AG04449 (cell line): ENCODE measurements at regions not wholly inside any gene's neighbourhood (a gene's known extent, or its start where the extent isn't known, plus 50 kb on each side); places are given as distances from the start of the nearest gene placed in this dataset.

Experiments used
- CTCF ChIA-PET: fragments of 350-600 bp; formaldehyde crosslinking; extraction: SDS; loops from one replicate; lab custom pipeline; 2021; ENCODE audit warnings: antibody characterized with exemption; lab: Yijun Ruan, JAX
- POLR2A ChIA-PET: fragments of 400-600, 350-600 bp; formaldehyde crosslinking; extraction: SDS; loops from one replicate; lab custom pipeline; 2020; ENCODE audit warnings: antibody characterized with exemption, inconsistent platforms; lab: Yijun Ruan, JAX
- DNase-seq: peaks from one replicate; pipeline ENCODE4 v3.0.0-alpha.2; 2010; ENCODE audit warnings: low read depth, low spot score
- H3K4me3 ChIP-seq: 2 replicates; pipeline ENCODE4 v1.5.1; 2011; ENCODE audit warnings: low read depth, mild to moderate bottlenecking, control low read depth, low read length
- CTCF ChIP-seq: IDR thresholded peaks from one replicate; pipeline ENCODE4 v1.5.1; 2011; ENCODE audit warnings: mild to moderate bottlenecking, moderate library complexity, low read length, control low read depth, inconsistent platforms; ENCODE audit not compliant: insufficient read depth; ENCODE audit errors: missing control alignments

GRCh38 chr22:48751539-48752437 is 1075.9 kb downstream of the BRD1 start:
- POLR2A ChIA-PET, result no interaction called here
- no peak for TF ChIP-seq CTCF
- H3K4me3 ChIP-seq, result no peak overlapping the region
- CTCF ChIA-PET, result no interaction called here
- DNase-seq, result no peak

- CTCF ChIA-PET, result no interaction called here
- H3K4me3 ChIP-seq, result no peak overlapping the region
- TF ChIP-seq CTCF, result no peak
- DNase-seq, result no peak
- POLR2A ChIA-PET, result no interaction called here
Observed at GRCh38 chr22:48750826-48751440, 1076.7 kb downstream of the BRD1 start.

GRCh38 chr22:48750282-48750681 is 1077.4 kb downstream of the BRD1 start:
- POLR2A ChIA-PET, result no interaction called here
- CTCF ChIA-PET, result no interaction called here

GRCh38 chr22:48749555-48750227 is 1078.0 kb downstream of the BRD1 start:
- TF ChIP-seq CTCF, result no peak
- POLR2A ChIA-PET, result no interaction called here
- DNase-seq, result no peak
- CTCF ChIA-PET, result no interaction called here
- no peak overlapping the region for H3K4me3 ChIP-seq

More at GRCh38 chr22:48750282-48750681, 1077.4 kb downstream of the BRD1 start:
- no peak for TF ChIP-seq CTCF
- no peak for DNase-seq
- H3K4me3 ChIP-seq, result no peak overlapping the region

GRCh38 chr22:48748860-48749554 is 1078.7 kb downstream of the BRD1 start:
- DNase-seq, result no peak
- no peak for TF ChIP-seq CTCF
- ChIA-PET POLR2A (no interaction called here), CTCF (no interaction called here)
- no peak overlapping the region for H3K4me3 ChIP-seq
